ENCODE measurements at regions not wholly inside any gene's neighbourhood (a gene's known extent, or its start where the extent isn't known, plus 50 kb on each side); places are given as distances from the start of the nearest gene placed in this dataset.

GRCh38 chr7:19437446-19437845, 271.4 kb downstream of the POLR1F start:
- no peak for DNase-seq

DNA sequence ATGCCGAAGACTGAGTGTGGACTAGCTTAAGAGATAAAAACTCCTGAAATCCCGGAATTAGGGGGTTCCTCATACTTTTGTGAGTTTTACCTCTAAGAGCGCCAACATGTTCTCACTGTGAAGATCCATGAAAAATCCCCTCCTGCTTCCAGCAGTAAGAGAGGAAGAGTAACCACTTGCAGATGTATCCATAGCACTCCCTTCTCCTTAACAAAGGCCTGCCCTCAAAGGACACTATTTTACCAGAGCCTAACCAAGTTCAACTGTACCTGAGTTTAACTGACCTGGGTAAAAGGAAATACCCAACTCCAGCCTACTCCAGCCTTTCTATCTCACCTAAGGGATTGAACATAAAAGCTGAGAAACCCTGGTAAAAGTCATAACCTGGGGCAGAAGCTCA, 280.9 kb downstream of the POLR1F start:
- DNase-seq, result no peak

DNA sequence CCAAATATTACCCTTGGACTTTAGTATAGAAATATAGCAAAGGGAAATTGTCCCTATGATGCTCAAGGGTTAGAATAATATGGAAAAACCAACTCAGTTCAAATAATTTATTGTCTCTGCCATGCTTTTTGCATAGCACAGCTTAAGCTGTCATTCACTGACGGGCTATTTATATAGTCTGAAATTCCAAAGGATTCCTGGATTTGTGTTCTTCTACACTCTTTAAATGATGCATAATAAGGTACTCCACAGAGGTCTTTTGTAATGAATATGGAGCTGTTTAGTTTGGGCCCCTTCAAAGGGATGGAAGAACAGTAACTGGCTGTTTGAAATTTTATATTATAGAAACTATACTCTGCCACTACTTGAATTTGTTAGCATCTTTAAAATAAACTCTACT, 276.6 kb upstream of the FERD3L start:
- no peak for DNase-seq

DNA sequence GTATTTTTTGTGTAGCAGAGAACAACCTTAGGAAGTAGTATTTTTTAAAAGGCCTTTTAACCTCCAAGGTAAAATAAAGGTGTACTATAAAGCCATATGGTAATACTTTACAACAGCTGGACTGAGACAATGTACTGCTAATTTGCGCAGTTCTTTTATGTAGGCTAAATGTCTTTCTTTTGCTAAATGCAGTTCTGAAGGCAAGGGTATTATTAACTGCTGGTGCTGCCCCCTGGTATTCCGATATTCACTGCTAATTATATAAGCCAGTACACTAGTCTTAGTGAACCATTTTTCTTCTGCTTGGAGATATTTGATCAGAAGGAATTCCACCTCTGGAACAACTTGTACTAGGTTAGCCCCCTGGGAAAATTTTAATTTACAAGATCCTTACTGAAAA, 272.0 kb upstream of the FERD3L start:
- DNase-seq, result no peak

GRCh38 chr7:19415123-19415522, 269.9 kb upstream of the FERD3L start:
- no peak for DNase-seq

DNA sequence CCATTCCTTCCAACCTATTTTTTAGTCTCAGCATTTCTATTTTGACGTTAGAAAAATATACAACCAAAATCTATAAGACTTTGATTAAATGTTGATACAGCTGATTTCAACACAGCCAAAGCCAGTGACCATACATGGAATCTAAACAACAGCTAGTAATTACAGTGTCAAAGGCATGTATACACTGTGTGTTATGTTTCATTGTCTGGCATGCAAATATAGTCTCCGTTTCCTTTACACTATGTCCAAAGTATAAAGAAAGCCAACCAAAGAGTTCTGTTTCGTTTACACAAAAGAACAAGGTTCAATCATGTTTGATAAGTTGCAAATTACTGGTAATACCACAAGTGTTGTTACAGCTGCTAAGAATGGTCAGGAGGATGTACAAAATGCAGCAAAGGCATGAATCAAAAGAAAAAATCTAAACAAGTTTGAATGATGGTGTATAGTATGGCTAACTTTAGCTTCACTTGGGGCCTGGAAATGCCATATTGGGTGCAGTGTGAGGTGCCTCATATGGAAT, 268.3 kb upstream of the FERD3L start:
- peak; percentile 35 for DNase-seq

GRCh38 chr7:19410691-19411090, 265.5 kb upstream of the FERD3L start:
- DNase-seq, result no peak

DNA sequence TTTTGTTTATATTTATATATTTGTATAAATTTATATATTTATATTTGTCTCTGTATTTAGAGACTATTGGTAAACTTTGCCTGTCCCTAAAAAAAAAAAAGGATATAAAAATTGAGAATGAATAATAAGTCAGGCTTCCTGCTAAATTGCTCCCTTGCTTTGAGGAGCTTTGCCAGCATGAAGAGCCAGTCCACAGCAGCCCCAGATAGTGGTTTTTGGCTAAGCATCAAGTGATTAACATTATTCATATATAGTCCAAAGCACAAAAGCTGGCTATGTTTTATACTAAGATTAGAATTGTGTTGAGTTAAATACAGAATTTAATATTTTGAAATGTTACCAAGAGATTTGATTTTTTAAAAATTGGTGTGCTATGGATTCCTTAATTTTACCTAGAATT, 264.9 kb upstream of the FERD3L start:
- DNase-seq, result no peak

- no peak for DNase-seq
Observed at GRCh38 chr7:19408706-19409220, 263.5 kb upstream of the FERD3L start.

- DNase-seq, result no peak
Observed at GRCh38 chr7:19407270-19407669, 262.0 kb upstream of the FERD3L start.

- no peak for DNase-seq
Observed at GRCh38 chr7:19405541-19405940, 260.3 kb upstream of the FERD3L start.

- no peak for DNase-seq
Observed at GRCh38 chr7:19404912-19405329, 259.7 kb upstream of the FERD3L start.

GRCh38 chr7:19403691-19404090, 258.5 kb upstream of the FERD3L start:
- no peak for DNase-seq

DNA sequence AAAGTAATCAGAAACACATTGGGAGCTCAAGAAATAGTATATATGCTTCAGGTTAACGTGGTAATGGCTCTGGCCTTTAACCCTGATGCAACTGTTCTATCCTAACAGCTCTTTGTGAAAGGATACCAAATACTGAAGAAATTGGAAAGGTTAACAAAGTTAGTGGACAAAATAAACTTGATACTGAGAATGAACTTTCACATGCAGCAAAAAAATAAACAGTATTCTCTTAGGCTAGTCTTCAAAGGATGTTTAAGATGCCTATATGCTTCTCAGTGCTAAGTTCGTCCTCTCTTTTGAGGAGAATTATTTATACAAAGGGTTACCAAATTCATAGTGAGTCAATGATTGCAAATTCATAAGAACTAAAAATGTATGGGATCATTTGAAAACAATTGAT, 256.2 kb upstream of the FERD3L start:
- DNase-seq, result no peak

DNA sequence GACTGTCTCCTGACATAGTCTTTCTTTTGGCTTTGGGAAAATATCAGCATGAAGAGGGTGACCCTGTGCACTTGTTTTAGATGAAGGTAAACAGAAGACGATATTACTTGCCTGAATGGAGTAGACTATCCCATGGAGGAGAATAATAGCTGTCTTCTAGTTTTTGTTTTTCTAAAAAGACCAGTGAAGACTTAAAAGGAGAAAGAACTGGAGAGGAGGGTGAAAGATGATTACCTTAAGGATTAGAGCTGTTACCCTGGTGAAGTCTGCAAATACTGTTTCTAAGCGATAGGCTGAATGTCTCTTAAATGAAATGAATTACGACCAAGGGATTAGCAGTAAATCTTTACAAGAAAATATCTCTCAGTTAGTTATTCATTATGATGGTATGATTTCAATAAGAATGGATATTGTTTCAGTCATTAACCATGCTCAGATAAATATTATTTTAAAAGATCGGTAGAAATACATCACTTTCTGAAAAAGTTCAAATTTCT, 255.6 kb upstream of the FERD3L start:
- DNase-seq, result no peak

- DNase-seq, result no peak
Observed at GRCh38 chr7:19397911-19398310, 252.7 kb upstream of the FERD3L start.

DNA sequence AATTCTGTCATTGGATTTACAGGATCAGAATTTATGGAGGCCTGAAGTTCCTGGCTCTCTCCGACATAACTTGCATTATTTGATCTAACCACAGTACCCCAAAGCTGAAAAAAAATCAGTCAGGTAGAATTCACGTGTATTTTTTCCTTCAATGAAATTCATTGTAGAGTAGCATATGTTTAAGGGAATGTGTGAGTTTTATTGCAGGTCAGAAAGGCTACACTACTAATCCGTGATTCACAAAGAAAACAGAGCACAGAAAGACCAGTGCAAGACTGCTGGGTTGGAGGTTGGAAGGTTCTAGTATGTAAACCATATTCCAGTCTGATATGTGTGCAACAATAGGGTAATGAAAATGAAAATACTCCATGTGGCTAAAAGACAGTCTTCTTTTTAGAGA, 247.0 kb upstream of the FERD3L start:
- DNase-seq, result no peak

DNA sequence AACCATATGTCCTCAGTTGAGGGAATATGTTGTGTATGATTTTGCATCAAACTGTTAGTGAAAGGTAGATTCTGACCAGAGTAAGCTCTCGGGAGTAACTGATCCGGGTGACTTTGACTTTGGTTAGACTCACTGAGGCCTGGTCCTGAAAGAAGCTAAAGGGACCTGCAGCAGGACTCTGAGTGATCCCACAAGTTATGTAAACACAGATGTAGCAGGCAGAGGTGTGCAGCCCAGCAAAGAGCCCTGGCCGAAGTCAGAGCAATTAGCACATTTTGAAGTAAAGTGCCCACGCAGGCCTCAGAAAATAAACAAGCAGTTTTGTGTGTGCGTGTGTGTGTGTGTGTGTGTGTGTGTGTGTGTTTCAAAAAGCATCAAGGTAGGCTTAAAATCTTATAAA, 245.6 kb upstream of the FERD3L start:
- peak; percentile 63 for DNase-seq

GRCh38 chr7:19381321-19381720, 236.1 kb upstream of the FERD3L start:
- no peak for DNase-seq

DNA sequence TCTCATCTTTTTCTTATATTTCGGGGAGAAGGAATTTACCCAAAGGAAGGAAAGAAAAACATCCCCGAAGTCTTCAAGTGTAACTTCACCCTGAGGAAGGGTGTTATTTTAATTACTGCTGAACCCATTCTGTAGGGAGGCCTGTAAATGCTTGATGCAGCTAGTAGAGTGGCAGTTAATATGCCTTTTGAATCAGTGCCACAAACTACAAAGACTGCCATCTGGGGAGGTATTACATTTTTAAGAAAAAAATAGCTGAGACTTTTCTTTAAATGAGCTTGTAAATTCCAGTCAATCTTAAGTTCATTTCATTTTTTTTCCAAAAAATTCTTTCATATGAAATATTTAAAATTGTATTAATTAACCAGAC, 233.1 kb upstream of the FERD3L start:
- DNase-seq, result no peak

DNA sequence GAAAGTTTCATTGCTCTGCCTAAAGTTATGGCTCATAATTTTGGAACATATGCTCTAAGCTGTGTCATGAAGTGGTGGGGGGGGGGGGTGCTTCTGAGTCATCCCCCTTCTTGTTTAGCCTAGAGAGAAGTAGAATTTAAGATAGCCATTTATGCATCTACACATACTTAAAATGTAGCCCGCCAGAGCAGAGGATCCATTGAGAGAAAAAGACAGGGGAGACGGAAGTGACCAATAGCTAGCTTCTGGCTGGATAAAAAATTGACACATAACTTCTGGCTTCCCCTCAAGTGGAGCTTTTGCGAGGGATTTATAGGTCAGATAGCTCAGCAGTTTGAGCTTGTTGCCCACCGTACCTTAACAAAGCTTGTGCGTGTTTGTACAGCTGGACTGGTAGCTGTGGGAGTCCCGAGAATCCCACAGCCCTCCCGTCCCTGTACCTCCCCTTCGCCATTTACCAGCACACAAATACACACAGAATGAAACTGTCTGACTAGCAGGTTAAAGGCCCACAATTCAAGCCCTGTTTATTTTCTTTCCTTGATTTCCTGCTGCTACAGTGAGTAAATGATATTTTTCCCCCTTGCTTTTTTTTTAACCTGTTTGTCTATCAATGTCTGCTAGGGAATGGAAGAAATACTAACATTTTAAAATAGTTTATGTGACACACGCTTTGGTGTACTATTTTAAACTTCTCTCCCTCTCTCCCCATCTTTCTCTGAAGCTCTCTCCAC, 232.6 kb upstream of the FERD3L start:
- peak; percentile 33 for DNase-seq

DNA sequence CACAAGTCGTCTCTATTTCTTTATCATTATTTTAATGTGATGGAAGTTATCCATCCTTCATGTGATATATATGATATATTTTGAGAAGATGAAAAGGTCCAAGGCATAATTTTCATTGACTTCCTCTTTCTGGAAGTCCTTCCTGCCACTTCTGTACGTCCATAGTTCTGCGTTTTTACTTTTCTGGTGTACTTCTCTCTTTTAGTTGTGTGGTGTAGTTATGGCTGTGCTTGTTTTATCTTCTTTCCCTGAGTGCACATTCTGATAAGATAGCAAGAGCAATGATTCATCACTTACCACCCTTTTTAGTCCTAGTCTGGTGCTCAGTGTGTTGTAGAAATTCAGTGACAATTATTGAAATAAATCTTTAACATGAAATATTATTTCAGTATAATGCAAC, 231.3 kb upstream of the FERD3L start:
- DNase-seq, result no peak

GRCh38 chr7:19375976-19376375, 230.8 kb upstream of the FERD3L start:
- DNase-seq, result no peak

DNA sequence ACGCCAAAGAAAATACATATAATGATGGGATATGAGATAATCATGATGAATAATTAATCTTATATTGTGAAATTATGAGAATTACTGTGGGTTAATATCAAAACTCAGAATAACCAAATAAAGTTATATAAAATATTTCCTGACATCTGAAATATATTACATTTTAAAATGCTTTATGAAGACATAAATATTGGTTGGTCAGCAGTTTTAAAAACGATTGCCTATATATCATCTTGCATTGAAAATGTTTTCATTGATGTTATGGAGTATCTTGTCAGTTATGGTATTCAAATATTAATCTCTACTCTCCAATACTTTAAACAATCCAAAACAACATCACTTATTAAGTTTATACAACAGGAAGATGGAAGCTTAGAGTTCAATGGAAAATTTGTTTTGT, 228.1 kb upstream of the FERD3L start:
- DNase-seq, result no peak

- DNase-seq, result no peak
Observed at GRCh38 chr7:19369806-19370205, 224.6 kb upstream of the FERD3L start.

Measured in NCI-H774 (cell line).